SK-N-SH (cell line): ENCODE measurements at regions not wholly inside any gene's neighbourhood (a gene's known extent, or its start where the extent isn't known, plus 50 kb on each side); places are given as distances from the start of the nearest gene placed in this dataset.

Experiments
- CTCF ChIP-seq: fragments of 200-600 bp; sonication (generic); IDR thresholded peaks from 2 replicates; pipeline ENCODE4 v1.6.1; 2017; ENCODE audit warnings: antibody characterized with exemption, mild to moderate bottlenecking, moderate library complexity
- EZH2phosphoT487 ChIP-seq: fragments of 200-600 bp; sonication (generic); IDR thresholded peaks from 2 replicates; pipeline ENCODE4 v1.6.1; 2017; ENCODE audit warnings: low read depth, mixed run types, mild to moderate bottlenecking, antibody characterized with exemption, moderate library complexity, borderline replicate concordance
- IRF3 ChIP-seq: fragments of 150-350 bp; IDR thresholded peaks from 2 replicates; pipeline ENCODE4 v1.6.1; 2016; ENCODE audit warnings: mild to moderate bottlenecking, low read depth, low read length
- REST ChIP-seq: IDR thresholded peaks from 2 replicates; pipeline ENCODE4 v1.6.1; 2012; ENCODE audit warnings: mild to moderate bottlenecking, low read depth, low read length, moderate library complexity

- TF ChIP-seq REST (no peak), EZH2phosphoT487 (no peak), IRF3 (no peak), CTCF (no peak)
Measured at GRCh38 chr7:119010635-119011034, 786.1 kb downstream of the ANKRD7 start.
